LNCAP (cell line): ENCODE measurements at regions not wholly inside any gene's neighbourhood (a gene's known extent, or its start where the extent isn't known, plus 50 kb on each side); places are given as distances from the start of the nearest gene placed in this dataset.

Source experiments
- CTCF ChIP-seq: fragments of 450-650 bp; IDR thresholded peaks from 2 replicates; pipeline ENCODE4 v1.5.1; 2017; ENCODE audit warnings: mild to moderate bottlenecking

GRCh38 chr12:123056709-123057108 lies 76.2 kb downstream of the ARL6IP4 start:
- TF ChIP-seq CTCF, result no peak

GRCh38 chr12:123056053-123056452 lies 75.6 kb downstream of the ARL6IP4 start:
- TF ChIP-seq CTCF, result no peak

- no peak for TF ChIP-seq CTCF
Measured at GRCh38 chr12:123055281-123055766, 74.8 kb downstream of the ARL6IP4 start.

GRCh38 chr12:123054371-123054770 lies 73.9 kb downstream of the ARL6IP4 start:
- TF ChIP-seq CTCF, result no peak

GRCh38 chr12:123051556-123051955 lies 71.1 kb downstream of the ARL6IP4 start:
- no peak for TF ChIP-seq CTCF

- TF ChIP-seq CTCF, result no peak
Measured at GRCh38 chr12:123050913-123051312, 70.4 kb downstream of the ARL6IP4 start.

GRCh38 chr12:123050331-123050831 lies 69.9 kb downstream of the ARL6IP4 start:
- TF ChIP-seq CTCF, result no peak
